Astrocyte of the spinal cord (primary cell): ENCODE measurements at regions not wholly inside any gene's neighbourhood (a gene's known extent, or its start where the extent isn't known, plus 50 kb on each side); places are given as distances from the start of the nearest gene placed in this dataset.

ENCODE experiments used
- DNase-seq: peaks from one replicate; pipeline ENCODE4 v3.0.0; 2011; ENCODE audit warnings: low read depth, low spot score
- H3K4me3 ChIP-seq: 2 replicates; pipeline ENCODE4 v1.5.1; 2011; ENCODE audit warnings: low read depth, mild to moderate bottlenecking, low read length, moderate library complexity
- CTCF ChIP-seq: IDR thresholded peaks from 2 replicates; pipeline ENCODE4 v1.5.1; 2012; ENCODE audit warnings: low read depth, mild to moderate bottlenecking, low read length, inconsistent platforms
- in situ Hi-C: cut with HindIII; loops from 2 replicates; pipeline ENCODE4 v1.10.0; 2017; ENCODE audit warnings: low sequenced_read_pairs

GRCh38 chr13:95392597-95392996 is 91.3 kb upstream of the ABCC4 start:
- in situ Hi-C loops, result no loop called here
- no peak for TF ChIP-seq CTCF
- no peak overlapping the region for H3K4me3 ChIP-seq
- DNase-seq, result no peak

GRCh38 chr13:95403349-95404140 is 102.3 kb upstream of the ABCC4 start:
- DNase-seq, result peak; percentile 2
- in situ Hi-C loops, result no loop called here
- no peak for TF ChIP-seq CTCF
- peak overlapping the region; percentile 46 for H3K4me3 ChIP-seq

- peak overlapping the region; percentile 46 for H3K4me3 ChIP-seq
- peak; percentile 88 for TF ChIP-seq CTCF
- in situ Hi-C loops, result no loop called here
- peak; percentile 79 for DNase-seq
Measured at GRCh38 chr13:95404141-95404882, 103.1 kb upstream of the ABCC4 start.

- in situ Hi-C loops, result no loop called here
Measured at GRCh38 chr13:95406176-95406575, 104.9 kb upstream of the ABCC4 start.

GRCh38 chr13:95411428-95412040 is 110.3 kb upstream of the ABCC4 start:
- no peak overlapping the region for H3K4me3 ChIP-seq
- peak; percentile 3 for DNase-seq
- in situ Hi-C loops, result no loop called here
- TF ChIP-seq CTCF, result no peak

More at GRCh38 chr13:95406176-95406575, 104.9 kb upstream of the ABCC4 start:
- no peak overlapping the region for H3K4me3 ChIP-seq
- TF ChIP-seq CTCF, result no peak
- DNase-seq, result no peak

GRCh38 chr13:95418946-95419345 is 117.7 kb upstream of the ABCC4 start:
- no peak for DNase-seq
- H3K4me3 ChIP-seq, result no peak overlapping the region
- in situ Hi-C loops, result no loop called here
- no peak for TF ChIP-seq CTCF
